RWPE1 (cell line): ENCODE measurements at regions not wholly inside any gene's neighbourhood (a gene's known extent, or its start where the extent isn't known, plus 50 kb on each side); places are given as distances from the start of the nearest gene placed in this dataset.

Experiments used
- CTCF ChIA-PET: fragments of 350-600 bp; sonication (Branson Sonifier 250); formaldehyde crosslinking; extraction: SDS; loops from one replicate; lab custom pipeline; 2021; lab: Yijun Ruan, JAX
- POLR2A ChIA-PET: fragments of 400-600 bp; formaldehyde crosslinking; extraction: SDS; loops from one replicate; lab custom pipeline; 2020; ENCODE audit warnings: antibody characterized with exemption; ENCODE audit not compliant: low non-redundant PET; lab: Yijun Ruan, JAX
- DNase-seq: peaks from one replicate; pipeline ENCODE4 v3.0.0; 2012; ENCODE audit warnings: low spot score
- H3K27ac ChIP-seq: fragments of 450-650 bp; 2 replicates; pipeline ENCODE4 v1.5.1; 2017
- TF ChIP-seq, protein P1 (sequence below): fragments of 450-650 bp; conservative IDR thresholded peaks from 2 replicates; pipeline ENCODE4 v1.5.1; 2017; ENCODE audit warnings: low read depth, mild to moderate bottlenecking

DNA sequence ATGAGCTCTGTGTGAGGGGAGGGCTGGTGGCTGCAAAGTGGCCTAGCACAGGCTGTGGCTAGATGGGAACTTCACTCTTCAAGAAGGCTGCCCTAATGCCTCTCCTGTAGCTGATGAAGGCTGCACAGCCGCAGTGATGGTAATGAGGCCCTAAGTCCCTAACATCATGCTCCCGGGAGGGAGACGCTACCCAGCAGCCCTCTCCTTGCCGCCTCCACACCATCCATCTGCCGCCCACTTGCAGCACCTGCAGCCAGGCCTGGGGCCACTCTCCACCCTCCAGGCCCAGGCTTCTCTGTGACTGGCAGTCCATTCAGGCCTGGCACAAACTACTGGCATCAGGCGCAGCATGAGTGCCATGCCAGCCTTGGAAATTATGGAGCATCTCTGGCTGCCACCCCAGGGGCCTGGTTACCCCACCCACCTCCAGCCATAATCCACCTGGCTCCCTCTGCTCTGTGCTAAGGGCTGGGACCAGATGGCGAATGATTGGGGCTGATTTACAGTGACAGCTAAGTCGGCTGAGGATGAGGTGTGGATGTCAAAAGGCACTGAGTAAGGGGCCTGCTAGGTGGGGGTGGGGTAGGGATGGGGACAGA is 284.2 kb downstream of the LRFN2 start:
- DNase-seq, result no peak

DNA sequence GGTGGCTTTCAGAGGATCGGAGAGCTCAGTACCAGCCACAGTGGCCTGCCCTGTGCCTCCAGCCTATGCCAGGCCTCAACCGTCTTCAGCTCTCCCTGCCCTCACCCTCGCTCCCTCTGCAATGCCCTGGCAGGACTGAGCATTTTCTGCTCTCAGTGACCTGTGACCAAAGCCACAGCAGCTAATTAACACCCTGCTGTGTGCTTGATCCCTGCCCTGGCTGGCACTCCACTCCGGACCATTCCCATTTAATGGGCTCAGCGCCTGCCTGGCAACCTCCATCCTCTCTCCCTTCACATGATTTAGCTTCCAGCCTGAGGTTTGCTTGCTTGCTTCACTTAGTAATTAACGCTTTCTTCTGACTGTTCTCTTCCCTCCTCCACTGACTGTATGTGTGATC is 287.5 kb downstream of the LRFN2 start:
- ChIA-PET POLR2A (no interaction called here), CTCF (no interaction called here)
- TF ChIP-seq, protein P1, sequence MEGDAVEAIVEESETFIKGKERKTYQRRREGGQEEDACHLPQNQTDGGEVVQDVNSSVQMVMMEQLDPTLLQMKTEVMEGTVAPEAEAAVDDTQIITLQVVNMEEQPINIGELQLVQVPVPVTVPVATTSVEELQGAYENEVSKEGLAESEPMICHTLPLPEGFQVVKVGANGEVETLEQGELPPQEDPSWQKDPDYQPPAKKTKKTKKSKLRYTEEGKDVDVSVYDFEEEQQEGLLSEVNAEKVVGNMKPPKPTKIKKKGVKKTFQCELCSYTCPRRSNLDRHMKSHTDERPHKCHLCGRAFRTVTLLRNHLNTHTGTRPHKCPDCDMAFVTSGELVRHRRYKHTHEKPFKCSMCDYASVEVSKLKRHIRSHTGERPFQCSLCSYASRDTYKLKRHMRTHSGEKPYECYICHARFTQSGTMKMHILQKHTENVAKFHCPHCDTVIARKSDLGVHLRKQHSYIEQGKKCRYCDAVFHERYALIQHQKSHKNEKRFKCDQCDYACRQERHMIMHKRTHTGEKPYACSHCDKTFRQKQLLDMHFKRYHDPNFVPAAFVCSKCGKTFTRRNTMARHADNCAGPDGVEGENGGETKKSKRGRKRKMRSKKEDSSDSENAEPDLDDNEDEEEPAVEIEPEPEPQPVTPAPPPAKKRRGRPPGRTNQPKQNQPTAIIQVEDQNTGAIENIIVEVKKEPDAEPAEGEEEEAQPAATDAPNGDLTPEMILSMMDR, result no peak
- no peak overlapping the region for H3K27ac ChIP-seq
- no peak for DNase-seq

More for the DNA sequence above, 284.2 kb downstream of the LRFN2 start:
- POLR2A ChIA-PET, result no interaction called here
- CTCF ChIA-PET, result interaction anchor here (0.9 kb wide), 1 partner anchor 25 kb away, joined by 5 read pairs; no protein-coding TSS in a partner anchor
- TF ChIP-seq, protein P1, result no peak
- no peak overlapping the region for H3K27ac ChIP-seq

DNA sequence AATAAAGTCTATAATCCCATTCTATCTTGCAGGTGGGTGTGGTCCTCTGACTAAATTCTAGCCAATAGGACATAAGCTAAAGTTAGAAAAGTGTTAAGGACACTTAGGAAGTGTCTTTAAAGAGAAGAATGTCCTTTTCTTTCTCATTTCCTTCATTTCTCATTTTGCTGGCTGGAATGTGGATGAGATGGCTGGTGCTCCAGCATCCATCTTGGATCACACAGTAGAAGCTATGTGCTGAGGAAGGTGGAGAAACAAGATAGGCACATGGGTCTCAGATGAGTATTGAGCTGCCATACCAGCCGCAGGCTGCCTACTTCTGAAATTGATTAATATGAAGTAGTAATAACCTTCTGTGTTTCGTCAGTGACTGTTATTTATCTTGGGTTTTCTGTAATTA is 289.0 kb downstream of the LRFN2 start:
- H3K27ac ChIP-seq, result no peak overlapping the region
- POLR2A ChIA-PET, result no interaction called here
- DNase-seq, result no peak
- CTCF ChIA-PET, result no interaction called here
- TF ChIP-seq, protein P1, result no peak

DNA sequence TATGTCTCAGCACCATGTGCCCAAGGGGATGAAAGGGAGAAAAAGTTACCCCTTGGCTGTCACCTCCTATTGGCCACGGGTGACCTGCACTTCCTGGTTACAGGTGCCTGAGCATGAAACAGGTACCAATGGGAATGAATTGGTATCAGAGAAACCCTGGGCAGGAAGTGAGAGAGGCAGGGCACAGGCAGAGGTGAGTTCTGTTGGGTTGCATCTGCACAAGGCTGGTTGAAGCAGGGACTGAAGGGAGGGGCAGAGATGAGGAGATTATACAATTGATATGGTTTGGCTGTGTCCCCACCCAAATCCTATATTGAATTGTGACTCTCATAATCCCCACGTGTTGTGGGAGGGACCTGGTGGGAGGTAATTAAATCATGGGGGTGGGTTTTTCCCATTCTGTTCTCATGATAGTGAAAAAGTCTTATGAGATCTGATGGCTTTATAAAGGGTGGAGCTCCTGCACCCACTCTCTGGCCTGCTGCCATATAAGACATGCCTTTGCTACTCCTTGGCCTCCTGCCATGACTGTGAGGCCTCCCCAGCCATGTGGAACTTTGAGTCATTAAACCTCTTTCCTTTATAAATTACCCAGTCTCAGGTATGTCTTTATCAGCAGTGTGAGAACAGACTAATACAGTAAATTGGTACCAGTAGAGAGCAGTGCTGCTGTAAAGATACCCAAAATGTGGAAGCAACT is 291.8 kb downstream of the LRFN2 start:
- POLR2A ChIA-PET, result no interaction called here
- H3K27ac ChIP-seq, result no peak overlapping the region
- TF ChIP-seq, protein P1, result no peak
- no peak for DNase-seq
- CTCF ChIA-PET, result interaction anchor here (0.5 to 0.6 kb wide), 2 partner anchors 341 to 355 kb away, joined by 3 read pairs; no protein-coding TSS in a partner anchor

DNA sequence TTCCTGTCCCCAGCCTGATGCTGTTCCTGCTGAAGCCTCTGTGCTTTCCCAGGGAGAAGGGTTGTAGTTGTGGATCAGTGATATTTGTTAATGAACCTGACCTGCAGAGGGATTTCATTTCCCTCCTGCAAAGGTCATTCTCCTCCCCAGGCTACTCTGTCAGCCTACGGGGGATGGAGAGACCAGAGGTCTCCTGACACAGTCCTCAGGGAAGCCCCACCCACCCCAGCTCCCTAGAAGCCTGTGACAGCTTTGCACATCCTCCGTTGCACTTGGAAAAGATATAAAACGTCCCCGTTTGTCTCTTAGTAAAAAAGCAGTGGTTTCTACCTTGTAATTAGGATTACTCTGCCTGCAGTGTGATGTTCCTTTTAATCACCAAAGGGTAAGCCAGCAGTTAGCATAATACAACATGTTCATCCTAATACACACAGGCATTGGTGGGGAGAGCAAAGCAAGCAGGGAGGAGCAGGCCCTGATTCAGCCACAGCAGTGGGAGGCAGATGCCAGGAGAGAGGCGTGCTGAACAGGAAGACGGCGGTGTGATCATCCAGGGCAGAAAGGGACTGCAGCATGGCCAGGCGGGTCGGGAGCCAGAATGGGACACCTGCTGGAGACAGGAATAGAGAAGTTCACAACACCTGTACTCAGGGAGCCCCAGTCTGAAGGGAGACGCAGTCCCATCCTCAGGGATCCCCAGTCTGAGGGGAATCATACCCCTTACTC is 293.5 kb downstream of the LRFN2 start:
- H3K27ac ChIP-seq, result no peak overlapping the region
- CTCF ChIA-PET, result no interaction called here
- TF ChIP-seq, protein P1, result no peak
- DNase-seq, result no peak
- POLR2A ChIA-PET, result no interaction called here

DNA sequence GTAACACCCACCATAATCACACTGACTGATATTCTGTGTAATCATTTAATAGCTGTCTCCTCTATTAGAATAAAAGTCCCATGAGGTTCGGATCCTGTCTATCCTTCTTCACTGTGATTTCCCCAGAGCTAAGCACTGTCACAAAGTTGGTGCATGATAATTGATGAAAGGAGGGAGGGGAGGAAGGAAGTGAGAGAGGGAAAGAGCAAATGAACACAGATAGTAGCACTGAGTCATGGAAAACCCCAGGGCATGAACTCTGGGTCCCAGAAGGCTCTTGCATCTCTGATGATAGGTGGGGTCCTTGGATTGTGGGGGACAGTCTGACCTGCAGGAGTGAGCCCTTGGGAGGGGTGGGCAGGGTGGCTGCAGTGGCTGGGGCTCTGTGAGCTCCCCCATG is 294.1 kb downstream of the LRFN2 start:
- no peak overlapping the region for H3K27ac ChIP-seq
- DNase-seq, result no peak
- ChIA-PET POLR2A (no interaction called here), CTCF (no interaction called here)
- TF ChIP-seq, protein P1, result no peak
